ENCODE measurements at regions not wholly inside any gene's neighbourhood (a gene's known extent, or its start where the extent isn't known, plus 50 kb on each side); places are given as distances from the start of the nearest gene placed in this dataset.

GRCh38 chr10:35912615-35913569, 270.8 kb upstream of the FZD8 start:
- no peaks in the 10 kb centered on the region for H3K36me3 Mint-ChIP-seq (ENCODE audit: low read depth)
- peak overlapping the region; percentile 64 for H3K27ac Mint-ChIP-seq (ENCODE audit: unreplicated experiment)
- H3K4me1 Mint-ChIP-seq (ENCODE audit: low read depth): peaks cover 73% of the 10 kb centered on the region
- H3K4me3 Mint-ChIP-seq (ENCODE audit: unreplicated experiment): no peak overlapping the region
- TF ChIP-seq CTCF (IDR thresholded peaks at IDR 0.05): no peak
- DNase-seq (ENCODE audit: low spot score): no peak
- no peaks in the 10 kb centered on the region for H3K27me3 Mint-ChIP-seq (ENCODE audit: low read depth)
- peaks cover 4% of the 10 kb centered on the region for H3K9me3 Mint-ChIP-seq (ENCODE audit: low read depth)

- Mint-ChIP-seq H3K27ac (ENCODE audit: unreplicated experiment) (peak overlapping the region; percentile 66), H3K4me1 (ENCODE audit: low read depth) (peaks cover 76% of the 10 kb centered on the region), H3K4me3 (ENCODE audit: unreplicated experiment) (no peak overlapping the region), H3K36me3 (ENCODE audit: low read depth) (no peaks in the 10 kb centered on the region), H3K27me3 (ENCODE audit: low read depth) (no peaks in the 10 kb centered on the region), H3K9me3 (ENCODE audit: low read depth) (peaks cover 4% of the 10 kb centered on the region)
- no peak for TF ChIP-seq CTCF (IDR thresholded peaks at IDR 0.05)
- DNase-seq (ENCODE audit: low spot score): no peak
These were observed 269.9 kb upstream of the FZD8 start for GRCh38 chr10:35911954-35912353.

- DNase-seq (ENCODE audit: low spot score): no peak
- H3K36me3 Mint-ChIP-seq (ENCODE audit: low read depth): peaks cover 3% of the 10 kb centered on the region
- H3K27ac Mint-ChIP-seq (ENCODE audit: unreplicated experiment): no peak overlapping the region
- peaks cover 82% of the 10 kb centered on the region for H3K4me1 Mint-ChIP-seq (ENCODE audit: low read depth)
- no peak overlapping the region for H3K4me3 Mint-ChIP-seq (ENCODE audit: unreplicated experiment)
- peaks cover 4% of the 10 kb centered on the region for H3K9me3 Mint-ChIP-seq (ENCODE audit: low read depth)
- no peaks in the 10 kb centered on the region for H3K27me3 Mint-ChIP-seq (ENCODE audit: low read depth)
- TF ChIP-seq CTCF (IDR thresholded peaks at IDR 0.05): no peak
These were observed 269.1 kb upstream of the FZD8 start for GRCh38 chr10:35911233-35911632.

GRCh38 chr10:35910234-35910633, 268.1 kb upstream of the FZD8 start:
- peaks cover 3% of the 10 kb centered on the region for H3K36me3 Mint-ChIP-seq (ENCODE audit: low read depth)
- peaks cover 72% of the 10 kb centered on the region for H3K4me1 Mint-ChIP-seq (ENCODE audit: low read depth)
- DNase-seq (ENCODE audit: low spot score): no peak
- TF ChIP-seq CTCF (IDR thresholded peaks at IDR 0.05): no peak
- no peak overlapping the region for H3K4me3 Mint-ChIP-seq (ENCODE audit: unreplicated experiment)
- H3K27me3 Mint-ChIP-seq (ENCODE audit: low read depth): no peaks in the 10 kb centered on the region
- peaks cover 10% of the 10 kb centered on the region for H3K9me3 Mint-ChIP-seq (ENCODE audit: low read depth)
- H3K27ac Mint-ChIP-seq (ENCODE audit: unreplicated experiment): peak overlapping the region; percentile 30

- H3K27ac Mint-ChIP-seq (ENCODE audit: unreplicated experiment): peak overlapping the region; percentile 85
- no peak for TF ChIP-seq CTCF (IDR thresholded peaks at IDR 0.05)
- H3K4me3 Mint-ChIP-seq (ENCODE audit: unreplicated experiment): no peak overlapping the region
- H3K4me1 Mint-ChIP-seq (ENCODE audit: low read depth): peaks cover 71% of the 10 kb centered on the region
- no peaks in the 10 kb centered on the region for H3K27me3 Mint-ChIP-seq (ENCODE audit: low read depth)
- peaks cover 10% of the 10 kb centered on the region for H3K9me3 Mint-ChIP-seq (ENCODE audit: low read depth)
- peaks cover 3% of the 10 kb centered on the region for H3K36me3 Mint-ChIP-seq (ENCODE audit: low read depth)
- DNase-seq (ENCODE audit: low spot score): no peak
These were observed 267.1 kb upstream of the FZD8 start for GRCh38 chr10:35909121-35909720.

All from chondrocyte (in vitro differentiated cells).